GM12872 (cell line): ENCODE measurements at regions not wholly inside any gene's neighbourhood (a gene's known extent, or its start where the extent isn't known, plus 50 kb on each side); places are given as distances from the start of the nearest gene placed in this dataset.

Experiments
- CTCF ChIP-seq: IDR thresholded peaks from 3 replicates; pipeline ENCODE4 v1.5.1; 2011; ENCODE audit warnings: low read depth, mild to moderate bottlenecking, low read length, moderate library complexity; ENCODE audit not compliant: insufficient read depth

- TF ChIP-seq CTCF, result no peak
Measured at GRCh38 chr20:57772349-57772964, 62.6 kb upstream of the PMEPA1 start.

GRCh38 chr20:57770852-57771720 lies 61.3 kb upstream of the PMEPA1 start:
- TF ChIP-seq CTCF, result no peak

- TF ChIP-seq CTCF, result no peak
Measured at GRCh38 chr20:57769756-57770155, 59.9 kb upstream of the PMEPA1 start.

GRCh38 chr20:57768519-57768918 lies 58.7 kb upstream of the PMEPA1 start:
- no peak for TF ChIP-seq CTCF

- TF ChIP-seq CTCF, result no peak
Measured at GRCh38 chr20:57767441-57767840, 57.6 kb upstream of the PMEPA1 start.

GRCh38 chr20:57763235-57763595 lies 53.4 kb upstream of the PMEPA1 start:
- TF ChIP-seq CTCF, result no peak

- TF ChIP-seq CTCF, result no peak
Measured at GRCh38 chr20:57762531-57763234, 52.9 kb upstream of the PMEPA1 start.
